Middle frontal gyrus (tissue), 1 donor: ENCODE measurements at regions not wholly inside any gene's neighbourhood (a gene's known extent, or its start where the extent isn't known, plus 50 kb on each side); places are given as distances from the start of the nearest gene placed in this dataset.
"Not testable (repeated sequence)": the region's sequence is repeated elsewhere in the genome, so short reads cannot be mapped to it uniquely, and the experiment has no call there.

Experiments
- DNase-seq: peaks from one replicate; pipeline ENCODE4 v3.0.0-alpha.2; 2015; ENCODE audit warnings: low spot score; ENCODE audit errors: extremely low spot score

GRCh38 chr14:86115972-86116371 lies 586.0 kb downstream of the FLRT2 start:
- no peak for DNase-seq

DNA sequence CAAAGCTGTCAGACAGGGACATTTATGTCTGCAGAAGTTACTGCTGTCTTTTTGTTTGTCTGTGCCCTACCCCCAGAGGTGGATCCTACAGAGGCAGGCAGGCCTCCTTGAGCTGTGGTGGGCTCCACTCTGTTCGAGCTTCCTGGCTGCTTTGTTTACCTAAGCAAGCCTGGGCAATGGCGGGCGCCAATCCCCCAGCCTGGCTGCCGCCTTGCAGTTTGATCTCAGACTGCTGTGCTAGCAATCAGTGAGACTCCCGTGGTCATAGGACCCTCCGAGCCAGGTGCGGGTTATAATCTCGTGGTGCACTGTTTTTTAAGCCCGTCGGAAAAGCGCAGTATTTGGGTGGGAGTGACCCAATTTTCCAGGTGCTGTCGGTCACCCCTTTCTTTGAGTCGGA lies 580.9 kb downstream of the FLRT2 start:
- DNase-seq, result not testable (repeated sequence)

GRCh38 chr14:86104691-86105265 lies 574.8 kb downstream of the FLRT2 start:
- no peak for DNase-seq

- DNase-seq, result no peak
Measured at GRCh38 chr14:86094512-86094911, 564.6 kb downstream of the FLRT2 start.

DNA sequence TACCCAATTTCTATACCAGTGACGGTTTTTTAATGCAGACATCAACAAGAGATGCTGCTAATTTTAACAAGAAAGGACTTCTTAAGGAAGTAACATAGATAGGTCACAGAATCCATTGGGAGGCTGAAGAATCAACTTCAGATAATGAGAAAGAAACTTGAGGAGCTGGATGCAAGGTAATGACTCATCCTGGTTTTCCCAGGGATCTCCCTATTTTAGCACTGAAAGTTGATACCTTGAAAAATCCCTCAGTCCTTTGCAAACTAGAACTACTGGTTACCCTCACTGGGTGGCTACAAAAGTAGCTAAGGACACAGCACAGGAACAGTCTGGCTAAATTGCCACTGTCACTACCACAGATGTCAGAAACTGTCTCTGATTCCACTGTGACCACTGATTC lies 561.9 kb downstream of the FLRT2 start:
- no peak for DNase-seq

DNA sequence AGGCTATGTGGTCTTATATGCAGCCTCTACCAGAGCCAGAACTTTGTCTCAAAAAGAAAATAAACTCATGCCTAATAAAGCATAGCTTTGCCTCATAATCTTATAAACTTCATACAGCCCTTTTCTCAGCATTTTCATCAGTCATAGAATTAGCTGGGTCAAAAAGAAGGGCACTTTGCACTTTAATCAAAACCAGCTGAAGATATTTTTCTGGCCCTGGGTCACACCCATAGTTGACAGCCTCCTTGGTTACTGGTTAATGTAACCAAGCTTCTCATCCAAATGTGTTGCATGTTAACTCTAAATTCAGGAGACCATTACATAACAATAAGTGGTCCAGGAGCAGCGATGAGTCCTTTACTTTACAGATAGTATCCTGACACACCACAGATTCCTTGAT lies 558.2 kb downstream of the FLRT2 start:
- no peak for DNase-seq

DNA sequence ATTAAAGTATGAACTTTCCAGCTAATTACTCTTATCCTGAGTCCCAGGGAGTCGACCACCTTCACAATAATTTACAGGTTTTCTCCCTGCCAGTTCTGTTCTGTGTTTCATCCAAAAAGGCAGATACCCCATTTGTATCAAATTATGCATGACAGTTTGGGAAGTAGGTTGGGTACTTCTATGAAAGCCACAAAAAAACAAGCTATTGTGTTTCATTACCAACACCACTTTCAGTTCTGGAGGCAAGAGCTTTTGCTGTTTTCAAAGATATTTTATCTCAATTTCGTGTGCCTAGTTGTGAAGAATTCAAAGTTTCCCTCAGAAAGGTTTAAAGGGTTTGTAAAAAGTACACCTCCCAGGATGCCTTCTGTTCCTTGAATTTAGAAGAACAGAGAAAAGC lies 557.4 kb downstream of the FLRT2 start:
- no peak for DNase-seq

GRCh38 chr14:86086962-86087361 lies 557.0 kb downstream of the FLRT2 start:
- DNase-seq, result no peak

DNA sequence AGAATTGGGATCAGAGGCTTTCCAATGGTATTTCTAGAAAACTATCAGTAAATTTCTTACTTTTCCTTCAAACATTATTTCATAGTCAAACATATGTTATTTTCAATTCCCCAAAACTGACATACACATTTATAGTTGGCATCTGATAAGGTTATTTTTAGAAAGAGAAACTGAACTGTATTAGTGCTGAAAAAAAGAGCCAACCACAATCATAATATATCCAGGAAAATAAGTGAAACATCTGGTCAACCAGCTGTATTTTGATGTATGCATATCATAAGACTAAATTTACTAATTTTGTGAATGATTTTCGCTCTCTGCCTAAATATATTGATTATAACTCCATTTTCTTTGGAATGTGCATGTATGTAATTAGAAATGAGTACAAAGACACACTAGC lies 554.2 kb downstream of the FLRT2 start:
- DNase-seq, result no peak

DNA sequence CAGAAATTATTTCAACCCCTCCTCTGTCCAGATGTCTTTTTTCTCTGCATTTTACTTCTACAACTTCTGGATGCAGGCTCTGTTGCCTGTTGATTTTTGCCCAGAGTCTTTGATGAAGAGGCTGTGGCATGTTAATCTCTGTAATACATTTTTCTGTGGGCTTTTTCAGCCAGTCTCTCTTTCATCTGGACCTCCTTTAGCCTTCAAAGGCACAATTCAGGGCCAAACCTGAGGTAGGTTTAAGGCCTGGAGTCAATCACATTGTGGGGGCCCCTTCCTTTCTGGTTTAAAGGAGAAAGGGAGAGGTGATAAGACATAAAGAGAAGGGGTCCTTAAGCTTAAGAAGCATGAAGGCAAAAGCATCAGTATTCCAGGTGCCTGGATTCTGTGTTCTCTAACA lies 553.7 kb downstream of the FLRT2 start:
- DNase-seq, result no peak

DNA sequence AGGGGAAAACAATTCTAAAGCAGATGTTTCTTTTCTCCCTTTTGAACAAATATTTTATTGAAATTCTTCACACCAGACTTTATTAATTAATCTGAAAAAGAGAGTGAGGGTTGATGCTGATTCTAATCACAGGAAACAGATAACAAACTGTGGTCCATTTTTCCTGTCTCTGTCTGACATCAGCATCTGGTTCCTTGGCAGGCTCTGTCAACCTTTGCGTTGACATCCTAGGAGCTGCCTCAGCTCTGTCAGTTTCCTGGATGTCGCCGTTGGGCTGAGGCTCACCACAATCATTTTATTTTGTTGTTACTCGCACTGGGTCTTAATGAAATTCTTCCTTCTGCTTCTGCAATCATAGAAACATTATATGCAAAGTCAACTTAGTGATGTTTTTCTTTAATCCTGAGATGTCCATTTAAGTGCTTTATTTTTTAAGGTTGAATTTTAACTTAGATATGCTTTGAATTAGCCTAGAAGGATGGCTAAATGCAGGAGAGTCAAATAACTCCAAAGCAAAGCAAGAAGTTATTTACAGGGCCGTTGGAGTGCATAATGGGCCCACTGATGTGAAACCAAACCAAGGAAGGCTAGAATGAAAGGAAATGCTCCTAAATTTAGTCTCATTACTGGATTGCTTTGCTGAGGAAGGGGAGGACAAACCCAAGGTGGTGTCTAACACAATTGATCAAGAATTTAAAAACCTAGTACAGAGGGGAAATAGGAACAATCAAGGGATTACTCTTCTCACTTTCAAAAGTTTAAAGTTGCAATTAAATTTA lies 542.4 kb downstream of the FLRT2 start:
- DNase-seq, result no peak

- no peak for DNase-seq
Measured at GRCh38 chr14:86066651-86067050, 536.7 kb downstream of the FLRT2 start.

- DNase-seq, result no peak
Measured at GRCh38 chr14:86065407-86065806, 535.5 kb downstream of the FLRT2 start.

- not testable (repeated sequence) for DNase-seq
Measured at GRCh38 chr14:86064595-86064994, 534.7 kb downstream of the FLRT2 start.

DNA sequence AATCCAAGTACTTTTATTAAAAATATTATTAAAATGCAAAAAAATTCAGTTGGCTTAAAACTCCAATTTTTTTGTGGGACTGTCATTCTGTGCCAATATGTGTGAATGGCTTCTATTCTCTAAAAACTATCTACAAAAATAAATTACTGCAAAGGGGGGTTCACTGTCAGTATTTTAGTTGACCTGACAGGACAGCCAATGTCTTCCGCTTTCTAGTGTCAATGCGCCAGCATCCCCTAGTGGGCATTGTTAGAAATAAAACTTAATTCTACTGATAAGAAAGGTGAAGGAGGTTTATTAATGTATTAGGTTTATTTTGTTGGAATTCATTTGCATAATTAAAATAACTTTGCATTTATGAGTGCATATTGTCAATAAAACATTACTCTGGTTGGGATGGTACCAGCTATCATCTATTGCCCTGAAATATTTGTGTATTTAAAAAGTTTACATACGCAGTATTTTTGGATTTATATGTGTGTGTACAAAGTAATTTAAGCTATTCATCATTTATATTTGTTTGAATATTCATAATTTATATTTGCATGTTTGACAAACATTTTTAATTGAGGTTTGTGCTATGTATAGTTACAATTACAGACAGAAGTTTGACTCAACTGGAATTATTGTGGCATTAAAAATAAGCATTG lies 527.2 kb downstream of the FLRT2 start:
- DNase-seq, result no peak

- DNase-seq, result no peak
Measured at GRCh38 chr14:86055512-86056075, 525.6 kb downstream of the FLRT2 start.

DNA sequence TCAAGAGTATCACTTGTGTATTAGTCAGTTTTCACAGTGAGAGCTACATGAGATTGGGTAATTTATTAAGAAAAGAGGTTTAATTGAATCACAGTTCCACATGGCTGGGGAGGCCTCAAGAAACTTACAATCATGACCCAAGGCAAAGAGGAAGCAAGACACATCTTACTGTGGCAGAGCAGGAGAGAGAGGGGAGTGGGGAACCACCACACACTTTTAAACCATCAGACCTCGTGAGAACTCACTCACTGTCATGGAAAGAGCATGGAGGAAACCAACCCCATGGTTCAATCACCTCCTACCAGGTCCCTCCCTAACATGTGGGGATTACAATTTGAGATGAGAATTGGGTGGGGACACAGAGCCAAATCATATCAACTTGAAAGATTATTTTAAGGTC lies 522.9 kb downstream of the FLRT2 start:
- DNase-seq, result no peak

DNA sequence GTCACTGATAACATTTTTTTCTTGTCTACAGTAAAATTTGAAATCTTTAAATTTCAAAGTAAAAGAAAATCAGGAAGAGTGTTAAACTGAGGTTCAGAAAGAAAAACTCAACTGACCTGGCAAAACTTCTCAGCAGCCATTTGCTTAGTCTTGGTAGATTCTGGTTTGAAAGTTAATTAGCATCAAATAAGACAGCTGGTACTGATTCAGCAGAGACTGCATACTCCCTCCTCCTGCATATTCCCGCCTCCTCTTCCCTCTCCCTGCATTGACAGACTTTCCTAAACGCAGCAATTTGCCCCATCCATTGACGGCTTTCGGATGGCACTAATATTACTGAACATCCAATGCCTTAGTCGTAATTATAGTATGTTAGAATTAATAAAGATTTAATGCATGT lies 520.8 kb downstream of the FLRT2 start:
- DNase-seq, result no peak

- no peak for DNase-seq
Measured at GRCh38 chr14:86050072-86050683, 520.2 kb downstream of the FLRT2 start.

- DNase-seq, result no peak
Measured at GRCh38 chr14:86039176-86039575, 509.2 kb downstream of the FLRT2 start.

GRCh38 chr14:86038387-86039042 lies 508.6 kb downstream of the FLRT2 start:
- DNase-seq, result no peak
